ENCODE measurements at regions not wholly inside any gene's neighbourhood (a gene's known extent, or its start where the extent isn't known, plus 50 kb on each side); places are given as distances from the start of the nearest gene placed in this dataset.

- Histone ChIP-seq H3K9me3 (ENCODE audit: control extremely low read depth in 1 of 3, control insufficient read depth in 2 of 3, insufficient read depth in 1 of 3, low read length in 2 of 3) (no peaks in the 10 kb centered on the region), H4K20me1 (ENCODE audit: control insufficient read depth, insufficient read depth, low read length, poor library complexity, severe bottlenecking) (no peaks in the 10 kb centered on the region), H3K4me3 (ENCODE audit: control extremely low read depth in 1 of 5, extremely low read depth in 1 of 5, insufficient read depth in 1 of 5, low read depth in 2 of 5, low read length in 4 of 5) (no peak overlapping the region), H3K4me2 (replicated peaks; ENCODE audit: low read depth, low read length, poor library complexity, severe bottlenecking) (no peak overlapping the region), H3K27me3 (replicated peaks in 1 of 4; ENCODE audit: control extremely low read depth in 1 of 4, control insufficient read depth in 3 of 4, insufficient read depth in 4 of 4, low read length in 3 of 4) (no peaks in the 10 kb centered on the region), H3K4me1 (ENCODE audit: control insufficient read depth in 2 of 2, insufficient read depth in 2 of 2, low read length in 2 of 2) (no peaks in the 10 kb centered on the region), H2AFZ (ENCODE audit: insufficient read depth, low read depth, low read length, poor library complexity, severe bottlenecking) (no peak overlapping the region), H3K79me2 (ENCODE audit: control insufficient read depth, insufficient read depth, low read length) (no peaks in the 10 kb centered on the region), H3K36me3 (replicated peaks in 1 of 2; ENCODE audit: control extremely low read depth in 1 of 2, control insufficient read depth in 1 of 2, extremely low read depth in 1 of 2, insufficient read depth in 2 of 2, low read length in 1 of 2) (no peaks in the 10 kb centered on the region), H3K27ac (ENCODE audit: low read length in 2 of 2) (no peak overlapping the region), H3K9ac (ENCODE audit: low read length) (no peak overlapping the region)
- H3K4me1 Mint-ChIP-seq: no peaks in the 10 kb centered on the region
- DNase-seq (no peak), ATAC-seq (ENCODE audit: low read depth) (no peak)
- no peaks in the 10 kb centered on the region for H3K9me3 Mint-ChIP-seq (ENCODE audit: insufficient read depth)
- POLR2A ChIA-PET: no interaction called here
- no peak for TF ChIP-seq EZH2 (IDR thresholded peaks at IDR 0.05; ENCODE audit: borderline replicate concordance, insufficient read depth, low read depth, low read length, poor library complexity, severe bottlenecking)
- intact Hi-C loops (cut with micrococcal nuclease): no loop called here
- H3K27ac Mint-ChIP-seq: no peak overlapping the region
- no peak overlapping the region for H3K4me3 Mint-ChIP-seq
- peaks cover 2% of the 10 kb centered on the region for H3K27me3 Mint-ChIP-seq
- WGBS (ENCODE audit: insufficient coverage): 100% methylated on average over 1 of the region's 3 CpGs
- CTCF ChIA-PET: no interaction called here
Observed at GRCh38 chr5:86862093-86862492, 244.4 kb downstream of the COX7C start.

GRCh38 chr5:86864051-86864450 lies 246.3 kb downstream of the COX7C start:
- intact Hi-C loops (cut with micrococcal nuclease): no loop called here
- Mint-ChIP-seq H3K4me1 (no peaks in the 10 kb centered on the region), H3K9me3 (ENCODE audit: insufficient read depth) (no peaks in the 10 kb centered on the region), H3K27me3 (peaks cover 2% of the 10 kb centered on the region), H3K4me3 (no peak overlapping the region), H3K27ac (no peak overlapping the region)
- Histone ChIP-seq H3K9ac (ENCODE audit: low read length) (no peak overlapping the region), H3K9me3 (ENCODE audit: control extremely low read depth in 1 of 3, control insufficient read depth in 2 of 3, insufficient read depth in 1 of 3, low read length in 2 of 3) (no peaks in the 10 kb centered on the region), H3K4me1 (ENCODE audit: control insufficient read depth in 2 of 2, insufficient read depth in 2 of 2, low read length in 2 of 2) (no peaks in the 10 kb centered on the region), H2AFZ (ENCODE audit: insufficient read depth, low read depth, low read length, poor library complexity, severe bottlenecking) (no peak overlapping the region), H3K4me2 (replicated peaks; ENCODE audit: low read depth, low read length, poor library complexity, severe bottlenecking) (no peak overlapping the region), H3K79me2 (ENCODE audit: control insufficient read depth, insufficient read depth, low read length) (no peaks in the 10 kb centered on the region), H4K20me1 (ENCODE audit: control insufficient read depth, insufficient read depth, low read length, poor library complexity, severe bottlenecking) (no peaks in the 10 kb centered on the region), H3K27ac (ENCODE audit: low read length in 2 of 2) (no peak overlapping the region), H3K36me3 (replicated peaks in 1 of 2; ENCODE audit: control extremely low read depth in 1 of 2, control insufficient read depth in 1 of 2, extremely low read depth in 1 of 2, insufficient read depth in 2 of 2, low read length in 1 of 2) (no peaks in the 10 kb centered on the region), H3K27me3 (replicated peaks in 1 of 4; ENCODE audit: control extremely low read depth in 1 of 4, control insufficient read depth in 3 of 4, insufficient read depth in 4 of 4, low read length in 3 of 4) (no peaks in the 10 kb centered on the region), H3K4me3 (ENCODE audit: control extremely low read depth in 1 of 5, extremely low read depth in 1 of 5, insufficient read depth in 1 of 5, low read depth in 2 of 5, low read length in 4 of 5) (no peak overlapping the region)
- no peak for DNase-seq
- ChIA-PET POLR2A (no interaction called here), CTCF (no interaction called here)
- no peak for TF ChIP-seq EZH2 (IDR thresholded peaks at IDR 0.05; ENCODE audit: borderline replicate concordance, insufficient read depth, low read depth, low read length, poor library complexity, severe bottlenecking)
- no peak for TF ChIP-seq CTCF (IDR thresholded peaks at IDR 0.05)
- 89% methylated on average over 3 of the region's 4 CpGs for WGBS (ENCODE audit: insufficient coverage)
- ATAC-seq (ENCODE audit: low read depth): no peak

Data from B cell (primary cell).